K562 (cell line): ENCODE measurements at regions not wholly inside any gene's neighbourhood (a gene's known extent, or its start where the extent isn't known, plus 50 kb on each side); places are given as distances from the start of the nearest gene placed in this dataset.

Source experiments
- ATAC-seq: fragments of 200-7000 bp; cut with Tn5 transposase; 3 replicates; pipeline ENCODE4 v1.9.1; 2020; ENCODE audit warnings: moderate library complexity
- BruUV-seq: library from RNA; stranded (reverse); fragments of 400-500 nt; replicated peaks from 2 replicates; lab custom pipeline; 2021; lab: Mats Ljungman, UMichigan
- CTCF ChIA-PET: fragments of 300-600 bp; formaldehyde crosslinking; extraction: SDS; loops from one replicate; lab custom pipeline; 2021; ENCODE audit warnings: low intra/inter-chr PET ratio; lab: Yijun Ruan, JAX
- POLR2A ChIA-PET: fragments of 300-600, 350-650 bp; sonication (Branson Sonifier 250); formaldehyde crosslinking; extraction: SDS; loops from one replicate; lab custom pipeline; 2021; ENCODE audit warnings: antibody characterized with exemption, inconsistent platforms; lab: Yijun Ruan, JAX
- DNase-seq, 4 experiments: peaks; one replicate each; pipeline versions ENCODE4 v3.0.0 to v3.0.0-alpha.2; 2011 to 2018; ENCODE audit warnings: low spot score in 3 of 4, mixed read lengths in 3 of 4; ENCODE audit errors: extremely low read depth in 1 of 4
- FAIRE-seq: peaks from 2 replicates; lab custom pipeline; 2011; peaks lifted over from hg19 to GRCh38; lab: Jason Lieb, UNC
- H2AFZ ChIP-seq: 2 replicates; pipeline ENCODE4 v1.6.0; 2011; ENCODE audit warnings: low read depth, low read length, control low read depth, inconsistent platforms
- H3K27ac ChIP-seq: fragments of 200-600 bp; 3 replicates; pipeline ENCODE4 v1.8.0; 2011; ENCODE audit warnings: low read depth, mild to moderate bottlenecking, control low read depth, inconsistent platforms, low read length, moderate library complexity, mixed read lengths; ENCODE audit errors: extremely low read depth
- H3K27me3 ChIP-seq, 2 experiments: fragments of 300-600 bp in 1 of 2; 2 replicates in 1 of 2; 3 replicates in 1 of 2; pipeline versions ENCODE4 v1.6.0 to v1.8.0; 2011; ENCODE audit warnings: inconsistent platforms in 2 of 2, low read length in 2 of 2, mild to moderate bottlenecking in 1 of 2, mixed read lengths in 1 of 2, moderate library complexity in 1 of 2; ENCODE audit not compliant: control insufficient read depth in 2 of 2, insufficient read depth in 2 of 2
- H3K36me3 ChIP-seq: fragments of 300-600 bp; 3 replicates; pipeline ENCODE4 v1.8.0; 2011; ENCODE audit warnings: mild to moderate bottlenecking, low read length, inconsistent platforms; ENCODE audit not compliant: control insufficient read depth, insufficient read depth
- H3K4me1 ChIP-seq, 2 experiments: fragments of 200-600 bp in 1 of 2; replicated peaks in 1 of 2; 2 replicates in 1 of 2; 3 replicates in 1 of 2; pipeline versions ENCODE4 v1.5.1 to v1.8.0; 2011; ENCODE audit warnings: inconsistent platforms in 2 of 2, low read length in 2 of 2, mild to moderate bottlenecking in 1 of 2, mixed read lengths in 1 of 2, moderate library complexity in 1 of 2; ENCODE audit not compliant: control insufficient read depth in 2 of 2, insufficient read depth in 2 of 2
- H3K4me2 ChIP-seq: 2 replicates; pipeline ENCODE4 v1.6.1; 2011; ENCODE audit warnings: low read length, control low read depth, inconsistent platforms, mixed read lengths; ENCODE audit not compliant: insufficient read depth
- H3K4me3 ChIP-seq: fragments of 200-600 bp; sonication (generic), shearing (Covaris generic); 2 replicates; pipeline ENCODE4 v1.5.1; 2016; ENCODE audit warnings: control low read depth, inconsistent platforms
- H3K79me2 ChIP-seq: fragments of 200-600 bp; 3 replicates; pipeline ENCODE4 v1.8.0; 2011; ENCODE audit warnings: low read length, inconsistent platforms; ENCODE audit not compliant: control insufficient read depth, insufficient read depth
- H3K9ac ChIP-seq, 2 experiments: 2 replicates each; pipeline versions ENCODE4 v1.6.0 to v1.6.1; 2011; ENCODE audit warnings: low read depth in 2 of 2, low read length in 2 of 2, control low read depth in 1 of 2, inconsistent platforms in 1 of 2, mild to moderate bottlenecking in 1 of 2, mixed read lengths in 1 of 2; ENCODE audit not compliant: insufficient read depth in 1 of 2
- H3K9me1 ChIP-seq: one replicate; pipeline ENCODE4 v1.6.0; 2011; ENCODE audit warnings: inconsistent platforms, mild to moderate bottlenecking, low read length, moderate library complexity; ENCODE audit not compliant: control insufficient read depth, insufficient read depth
- H3K9me3 ChIP-seq: replicated peaks from 2 replicates; pipeline ENCODE4 v1.5.1; 2011; ENCODE audit warnings: low read depth, low read length, inconsistent platforms; ENCODE audit not compliant: control insufficient read depth, insufficient read depth
- H4K20me1 ChIP-seq: replicated peaks from 2 replicates; pipeline ENCODE4 v1.6.1; 2011; ENCODE audit warnings: low read length, inconsistent platforms, mixed read lengths; ENCODE audit not compliant: control insufficient read depth, insufficient read depth
- DACH1 ChIP-seq: fragments of 450-650 bp; IDR thresholded peaks from 2 replicates; pipeline ENCODE4 v1.6.1; 2018; ENCODE audit not compliant: partially characterized antibody
- DDX20 ChIP-seq: fragments of 450-650 bp; IDR thresholded peaks from 2 replicates; pipeline ENCODE4 v1.6.1; 2016; ENCODE audit warnings: missing genetic modification characterization, low read depth, mild to moderate bottlenecking, missing compliant biosample characterization, moderate library complexity
- FIP1L1 ChIP-seq: fragments of 200-400 bp; formaldehyde crosslinking; IDR thresholded peaks from 2 replicates; pipeline ENCODE4 v1.6.1; 2018; ENCODE audit warnings: mild to moderate bottlenecking, low read depth, low read length; ENCODE audit not compliant: poor library complexity, severe bottlenecking
- FOXJ3 ChIP-seq: sonication (generic); formaldehyde crosslinking; IDR thresholded peaks from 2 replicates; pipeline ENCODE4 v1.4.0; 2020; ENCODE audit warnings: mild to moderate bottlenecking, missing genetic modification reagents
- NCOR1 ChIP-seq: fragments of 450-650 bp; IDR thresholded peaks from 2 replicates; pipeline ENCODE4 v1.6.1; 2016; ENCODE audit warnings: mild to moderate bottlenecking, moderate library complexity
- NR2F6 ChIP-seq: fragments of 450-650 bp; formaldehyde crosslinking; IDR thresholded peaks from 2 replicates; pipeline ENCODE4 v1.4.0; 2020; ENCODE audit warnings: mild to moderate bottlenecking
- PCBP2 ChIP-seq: fragments of 200-400 bp; formaldehyde crosslinking; IDR thresholded peaks from 2 replicates; pipeline ENCODE4 v1.6.1; 2018; ENCODE audit warnings: low read length, low read depth, mild to moderate bottlenecking, moderate library complexity; ENCODE audit not compliant: poor library complexity, severe bottlenecking
- RBM17 ChIP-seq: fragments of 200-400 bp; formaldehyde crosslinking; IDR thresholded peaks from 2 replicates; pipeline ENCODE4 v1.6.1; 2017; ENCODE audit warnings: low read depth, mild to moderate bottlenecking, low read length, borderline replicate concordance
- STAT5A ChIP-seq: IDR thresholded peaks from 2 replicates; pipeline ENCODE4 v1.6.1; 2012; ENCODE audit warnings: low read length, inconsistent platforms, borderline replicate concordance
- TRIM28 ChIP-seq: fragments of 450-650 bp; IDR thresholded peaks from 2 replicates; pipeline ENCODE4 v1.6.1; 2017
- ZNF347 ChIP-seq: fragments of 450-650 bp; formaldehyde crosslinking; IDR thresholded peaks from 2 replicates; pipeline ENCODE4 v1.4.0; 2020; ENCODE audit warnings: low read depth, mild to moderate bottlenecking, moderate library complexity
- WGBS: fragments of 100-300 bp; shearing (Covaris generic); methylation state at CpG from one replicate; pipeline ENCODE4 v1.1.6; 2016; ENCODE audit warnings: low coverage, mixed read lengths; ENCODE audit not compliant: insufficient coverage; ENCODE audit errors: missing lambda C conversion rate; 5-methylcytosine and 5-hydroxymethylcytosine counted together
- in situ Hi-C: fragments of 300-500 bp; cut with MboI; formaldehyde crosslinking; loops from 4 replicates; pipeline ENCODE4 v1.15.0; 2018; ENCODE audit warnings: inconsistent platforms, mixed read lengths
- intact Hi-C: fragments of 100-400 bp; cut with micrococcal nuclease; formaldehyde crosslinking; loops from 2 replicates; pipeline ENCODE4 v1.14.2; 2022
- TF ChIP-seq, protein P1 (sequence below): sonication (generic); formaldehyde crosslinking; IDR thresholded peaks from 2 replicates; pipeline ENCODE4 v1.4.0; 2020; ENCODE audit warnings: mild to moderate bottlenecking, missing genetic modification reagents

DNA sequence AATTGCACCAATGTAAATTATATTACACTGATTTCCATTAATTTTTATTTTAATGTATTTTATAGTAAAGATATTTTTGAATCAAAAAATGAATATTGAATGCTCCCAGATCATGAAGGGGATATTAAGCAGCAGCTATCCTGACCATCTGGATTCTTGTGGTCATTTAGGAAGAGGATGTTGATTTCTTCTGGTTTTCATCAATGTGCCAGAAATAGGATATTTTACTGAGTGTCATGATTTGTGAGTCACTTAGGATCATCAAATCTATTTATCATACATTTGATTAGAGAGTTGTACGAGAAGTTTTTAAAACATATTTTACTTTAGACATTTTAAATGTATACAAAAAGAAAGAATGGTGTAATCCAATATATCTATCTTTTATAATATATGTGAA, 366.3 kb upstream of the CHRM2 start (continued):
- no peak for TF ChIP-seq ZNF347 (CRISPR knock-in tag)

DNA sequence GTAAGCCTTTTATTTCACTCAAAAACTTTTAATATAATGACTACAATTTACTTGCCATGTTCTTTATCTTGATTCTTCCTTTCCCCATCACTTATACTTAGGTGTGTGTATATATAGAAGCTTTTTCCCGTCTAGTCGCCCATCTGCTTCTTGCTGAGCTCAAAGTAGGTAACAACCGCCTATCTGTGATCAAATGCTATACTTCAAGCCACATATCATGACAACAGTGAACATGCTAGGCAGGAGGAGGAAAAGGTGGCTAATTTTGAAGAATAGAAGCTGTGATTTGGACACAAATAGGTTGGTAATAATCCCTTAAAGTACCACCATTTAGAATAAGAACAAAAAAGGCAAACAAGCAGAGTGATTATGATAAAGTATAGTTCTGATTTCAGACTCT, 367.3 kb upstream of the CHRM2 start:
- Histone ChIP-seq H4K20me1 (no peaks in the 10 kb centered on the region), H3K9ac (no peak overlapping the region), H3K36me3 (no peaks in the 10 kb centered on the region), H3K27ac (no peak overlapping the region), H3K79me2 (no peaks in the 10 kb centered on the region), H3K9me3 (no peaks in the 10 kb centered on the region), H3K4me1 (no peaks in the 10 kb centered on the region), H3K27me3 (no peaks in the 10 kb centered on the region), H3K4me3 (no peak overlapping the region), H3K9me1 (no peaks in the 10 kb centered on the region), H2AFZ (no peak overlapping the region), H3K4me2 (no peak overlapping the region)
- no peak for DNase-seq
- ChIA-PET CTCF (no interaction called here), POLR2A (interaction anchor here (1.1 kb wide), 1 partner anchor 11 kb away, joined by 3 read pairs; no protein-coding TSS in a partner anchor)
- TF ChIP-seq TRIM28 (no peak), DACH1 (no peak), NCOR1 (no peak), FIP1L1 (no peak), FOXJ3 (CRISPR knock-in tag) (no peak), STAT5A (no peak), NR2F6 (CRISPR knock-in tag) (no peak), PCBP2 (no peak), DDX20 (no peak), RBM17 (no peak)
- TF ChIP-seq, protein P1, sequence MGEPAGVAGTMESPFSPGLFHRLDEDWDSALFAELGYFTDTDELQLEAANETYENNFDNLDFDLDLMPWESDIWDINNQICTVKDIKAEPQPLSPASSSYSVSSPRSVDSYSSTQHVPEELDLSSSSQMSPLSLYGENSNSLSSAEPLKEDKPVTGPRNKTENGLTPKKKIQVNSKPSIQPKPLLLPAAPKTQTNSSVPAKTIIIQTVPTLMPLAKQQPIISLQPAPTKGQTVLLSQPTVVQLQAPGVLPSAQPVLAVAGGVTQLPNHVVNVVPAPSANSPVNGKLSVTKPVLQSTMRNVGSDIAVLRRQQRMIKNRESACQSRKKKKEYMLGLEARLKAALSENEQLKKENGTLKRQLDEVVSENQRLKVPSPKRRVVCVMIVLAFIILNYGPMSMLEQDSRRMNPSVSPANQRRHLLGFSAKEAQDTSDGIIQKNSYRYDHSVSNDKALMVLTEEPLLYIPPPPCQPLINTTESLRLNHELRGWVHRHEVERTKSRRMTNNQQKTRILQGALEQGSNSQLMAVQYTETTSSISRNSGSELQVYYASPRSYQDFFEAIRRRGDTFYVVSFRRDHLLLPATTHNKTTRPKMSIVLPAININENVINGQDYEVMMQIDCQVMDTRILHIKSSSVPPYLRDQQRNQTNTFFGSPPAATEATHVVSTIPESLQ (CRISPR knock-in tag): no peak
- no peak for ATAC-seq
- 1% methylated on average over 3 of the region's 3 CpGs for WGBS
- intact Hi-C loops (no loop called here), in situ Hi-C loops (no loop called here)
- BruUV-seq: no TSS peak
- FAIRE-seq: no peak
